ENCODE measurements at regions not wholly inside any gene's neighbourhood (a gene's known extent, or its start where the extent isn't known, plus 50 kb on each side); places are given as distances from the start of the nearest gene placed in this dataset.
"Not testable (repeated sequence)": the region's sequence is repeated elsewhere in the genome, so short reads cannot be mapped to it uniquely, and the experiment has no call there.

DNA sequence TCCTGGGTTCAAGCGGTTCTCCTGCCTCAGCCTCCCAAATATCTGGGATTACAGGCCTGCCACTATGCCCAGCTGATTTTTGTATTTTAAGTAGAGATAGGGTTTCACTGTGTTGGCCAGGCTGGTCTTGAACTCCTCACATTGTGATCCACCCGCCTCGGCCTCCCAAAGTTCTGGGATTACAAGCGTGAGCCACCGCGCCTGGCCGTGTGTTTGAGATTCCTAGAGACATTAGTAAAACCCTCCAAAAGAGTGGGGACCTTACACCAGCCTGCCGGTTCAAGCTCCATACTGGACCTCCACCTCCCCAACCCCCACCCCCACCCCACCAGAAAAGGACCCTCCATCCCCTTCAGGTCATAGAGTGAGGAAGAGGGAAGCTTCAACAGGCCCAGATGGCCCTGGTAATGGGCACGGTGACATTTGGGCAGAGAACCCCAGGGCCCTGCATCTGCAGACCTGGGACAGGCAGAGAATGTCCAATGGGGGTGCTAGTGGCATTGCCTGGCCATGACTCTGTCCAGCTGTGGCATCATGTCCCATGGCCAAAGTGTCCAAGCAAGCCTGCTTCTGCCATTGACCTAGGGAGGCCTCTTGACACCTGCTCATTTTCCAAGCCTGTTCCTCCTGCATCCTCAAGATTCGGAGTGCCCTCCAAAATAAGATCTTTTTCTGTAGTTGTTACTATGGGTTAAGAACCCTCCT lies 108.9 kb upstream of the KLF13 start:
- no peak for DNase-seq (ENCODE audit: low read depth in 1 of 2, low spot score in 1 of 2)

DNA sequence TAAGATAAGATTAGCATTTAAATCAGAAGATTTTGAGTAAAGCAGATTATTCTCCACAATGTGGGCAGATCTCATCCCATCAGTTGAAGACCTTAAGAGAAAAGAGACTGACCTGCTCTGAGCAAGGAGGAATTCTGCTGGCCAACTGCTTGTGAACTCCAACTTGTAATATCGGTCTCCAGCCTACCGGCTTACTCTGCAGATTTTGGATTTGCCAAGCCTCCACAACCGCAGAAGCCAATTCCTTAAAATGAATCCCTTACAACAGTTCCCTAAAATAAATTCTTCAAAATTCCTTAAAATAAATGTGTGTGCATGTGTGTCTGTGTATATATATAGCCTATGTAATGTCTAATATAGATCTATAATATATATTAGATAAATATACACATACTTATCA lies 107.4 kb upstream of the KLF13 start:
- no peak for DNase-seq (ENCODE audit: low read depth in 1 of 2, low spot score in 1 of 2)

DNA sequence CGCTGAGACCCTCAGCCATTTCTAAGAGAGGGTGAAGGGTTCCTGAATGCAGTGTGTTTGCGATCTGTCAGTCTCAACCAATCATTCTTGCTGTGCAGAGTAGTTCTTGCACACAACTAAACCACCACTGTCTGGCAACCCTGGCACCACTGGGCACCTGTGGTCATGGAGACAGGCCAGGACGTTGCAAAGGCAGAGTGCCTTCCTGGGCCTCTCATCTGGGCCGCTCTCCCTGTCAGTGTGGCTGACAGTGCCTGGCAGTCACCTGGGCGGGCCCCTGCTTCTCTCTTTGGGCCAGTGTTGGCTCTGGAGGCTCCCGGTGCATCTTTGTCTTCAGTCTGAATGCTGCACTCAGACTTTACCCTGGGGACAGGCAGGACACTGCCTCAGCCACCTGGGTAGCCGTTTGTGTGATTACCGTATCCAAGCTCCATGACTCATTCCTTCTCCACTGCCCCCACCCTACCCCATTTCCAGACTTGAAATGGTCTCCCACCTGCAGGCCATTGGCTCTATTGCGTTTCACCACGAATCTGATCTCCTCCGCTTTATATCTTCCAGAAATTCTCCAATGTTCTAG lies 104.6 kb upstream of the KLF13 start:
- no peak for DNase-seq (ENCODE audit: low read depth in 1 of 2, low spot score in 1 of 2)

DNA sequence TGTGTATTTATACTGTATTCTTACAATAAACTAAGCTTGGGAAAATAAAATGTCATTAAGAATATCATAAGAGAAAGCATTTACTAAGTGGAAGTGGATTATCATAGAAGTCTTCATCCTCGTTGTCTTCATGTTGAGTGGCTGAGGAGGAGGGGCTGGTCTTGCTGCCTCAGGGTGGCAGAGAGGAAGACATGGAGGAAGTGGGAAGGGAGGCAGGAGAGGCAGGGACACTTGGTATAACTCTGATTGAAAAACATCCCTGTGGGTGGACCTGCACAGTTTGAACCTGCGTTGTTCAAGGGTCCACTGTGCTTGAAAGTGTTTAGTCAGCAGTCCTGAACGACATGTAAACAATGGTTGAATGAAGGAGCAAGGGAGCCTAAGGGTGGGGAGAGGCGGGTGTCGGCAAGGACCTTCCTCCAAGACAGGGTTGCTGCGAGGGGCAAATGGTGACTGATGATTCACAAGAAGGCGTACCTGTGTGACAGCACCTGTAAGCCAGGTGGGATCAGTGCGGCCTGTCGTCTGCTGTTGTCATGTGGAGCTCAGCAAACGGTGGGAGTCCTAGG lies 103.8 kb upstream of the KLF13 start:
- no peak for DNase-seq (ENCODE audit: low read depth in 1 of 2, low spot score in 1 of 2)

DNA sequence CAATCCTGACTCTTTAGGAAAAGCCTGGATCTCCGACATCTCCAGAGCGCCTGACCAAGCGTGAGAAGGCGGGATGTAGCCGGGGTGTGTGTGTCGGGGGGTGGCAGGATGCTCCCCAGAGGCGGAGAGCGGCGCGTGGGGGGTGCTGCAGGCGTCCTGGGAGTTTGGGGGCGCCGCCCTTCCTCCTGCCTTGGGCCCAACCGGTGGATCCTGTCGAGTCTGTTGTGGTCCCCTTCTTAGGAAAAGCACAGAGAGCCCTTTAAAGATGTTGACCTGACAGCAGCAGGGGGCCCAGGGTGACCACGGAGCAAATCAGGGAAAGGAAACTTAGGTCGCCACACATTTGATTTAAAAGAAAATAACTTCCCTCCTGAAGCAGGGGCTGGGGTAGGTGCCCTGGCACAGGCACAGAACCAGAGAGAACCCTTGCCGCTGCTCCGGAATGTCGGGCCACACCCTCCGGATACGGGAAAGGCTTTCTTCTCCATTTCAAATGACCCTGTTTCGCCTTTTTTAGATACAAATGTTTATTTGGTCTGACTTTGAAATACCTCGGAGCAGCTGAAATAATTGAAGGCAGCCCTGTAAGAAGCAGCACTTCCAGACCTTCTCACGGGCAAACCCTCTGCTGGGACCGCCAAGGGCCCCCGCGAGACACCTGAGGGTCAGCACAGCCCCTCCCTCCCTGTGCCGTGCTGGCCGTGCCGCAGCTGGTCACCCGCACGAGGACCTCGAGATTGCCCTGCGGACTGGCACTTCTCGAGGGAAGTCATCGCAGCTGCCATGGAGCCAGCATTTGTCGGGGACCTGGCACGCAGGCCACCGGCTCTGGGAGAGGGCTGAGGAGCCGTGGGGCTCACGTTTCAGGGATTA lies 102.9 kb upstream of the KLF13 start:
- DNase-seq (ENCODE audit: low read depth in 1 of 2, low spot score in 1 of 2): no peak

DNA sequence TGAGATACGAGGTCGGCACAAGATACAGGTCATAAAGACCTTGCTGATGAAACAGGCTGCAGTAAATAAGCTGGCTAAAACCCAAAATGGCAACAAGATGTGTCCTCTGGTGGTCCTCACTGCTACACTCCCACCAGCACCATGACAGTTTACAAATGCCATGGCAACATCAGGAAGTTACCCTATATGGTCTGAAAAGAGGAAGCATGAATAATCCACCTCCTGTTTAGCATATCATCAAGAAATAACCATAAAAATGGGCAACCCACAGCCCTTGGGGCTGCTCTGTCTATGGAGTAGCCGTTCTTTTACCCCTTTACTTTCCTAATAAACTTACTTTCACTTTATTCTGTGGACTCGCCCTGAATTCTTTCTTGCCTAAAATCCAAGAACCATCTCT lies 102.0 kb upstream of the KLF13 start:
- DNase-seq (ENCODE audit: low read depth in 1 of 2, low spot score in 1 of 2): not testable (repeated sequence)

DNA sequence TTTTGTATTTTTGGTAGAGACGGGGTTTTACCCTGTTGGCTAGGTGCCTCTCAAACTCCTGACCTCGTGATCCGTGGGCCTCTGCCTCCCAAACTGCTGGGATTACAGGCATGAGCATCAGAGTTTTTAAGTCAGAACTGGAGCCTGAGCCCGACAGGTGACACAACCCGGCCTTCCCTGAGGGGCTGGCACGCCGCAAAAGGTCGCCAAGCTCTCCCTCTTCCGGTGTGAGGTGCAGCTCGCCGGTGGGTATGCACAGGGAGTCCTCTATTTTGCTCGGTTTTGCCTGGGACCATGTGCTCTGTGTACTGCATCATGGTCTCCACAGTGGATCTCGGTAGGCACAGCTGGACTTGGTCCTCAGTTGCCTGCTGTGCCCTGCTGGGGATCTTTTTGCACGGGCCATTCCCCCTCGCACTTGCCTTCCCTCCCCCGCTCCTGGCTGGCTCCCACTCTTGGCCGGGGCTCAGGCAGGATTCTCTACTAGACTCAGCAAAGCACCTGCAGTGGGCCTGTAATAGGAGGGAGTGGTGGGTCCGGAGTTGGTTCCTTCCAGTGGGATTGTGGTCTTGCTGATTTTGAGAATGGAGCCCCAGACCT lies 101.2 kb upstream of the KLF13 start:
- no peak for DNase-seq (ENCODE audit: low read depth in 1 of 2, low spot score in 1 of 2)

DNA sequence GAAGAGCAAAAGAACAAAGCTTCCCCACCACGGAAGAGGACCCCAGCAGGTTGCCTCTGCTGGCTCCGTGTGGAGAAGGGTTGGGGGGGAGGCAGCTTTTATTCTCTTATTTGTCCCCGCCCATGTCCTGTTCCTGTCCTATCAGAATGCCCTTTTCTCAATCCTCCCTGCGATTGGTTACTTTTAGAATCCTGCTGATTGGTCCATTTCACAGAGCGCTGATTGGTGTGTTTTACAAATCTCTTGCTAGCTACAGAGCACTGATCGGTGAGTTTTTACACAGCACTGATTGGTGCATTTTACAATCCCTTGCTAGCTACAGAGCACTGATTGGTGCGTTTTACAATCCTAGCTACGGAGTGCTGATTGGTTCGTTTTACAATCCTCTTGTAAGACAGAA lies 100.6 kb upstream of the KLF13 start:
- no peak for DNase-seq (ENCODE audit: low read depth in 1 of 2, low spot score in 1 of 2)

DNA sequence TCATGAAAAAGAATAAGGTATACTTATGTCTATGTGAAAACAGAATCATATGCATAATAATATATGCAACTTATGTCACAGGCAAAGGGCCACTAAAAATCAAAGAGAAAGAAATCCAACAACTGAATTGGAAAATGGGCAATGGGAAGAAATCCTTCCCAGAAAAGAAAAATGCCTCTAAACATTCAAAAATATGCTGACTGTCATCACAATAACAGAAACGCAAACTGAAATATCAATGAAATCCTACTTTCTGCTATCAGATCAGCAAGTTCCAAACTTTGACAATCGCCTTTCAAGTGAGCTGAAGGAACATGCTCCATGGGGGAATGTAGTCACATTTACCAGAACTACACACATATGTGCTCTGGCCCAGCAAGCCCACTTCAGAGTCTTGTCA lies 99.4 kb upstream of the KLF13 start:
- no peak for DNase-seq (ENCODE audit: low read depth in 1 of 2, low spot score in 1 of 2)

DNA sequence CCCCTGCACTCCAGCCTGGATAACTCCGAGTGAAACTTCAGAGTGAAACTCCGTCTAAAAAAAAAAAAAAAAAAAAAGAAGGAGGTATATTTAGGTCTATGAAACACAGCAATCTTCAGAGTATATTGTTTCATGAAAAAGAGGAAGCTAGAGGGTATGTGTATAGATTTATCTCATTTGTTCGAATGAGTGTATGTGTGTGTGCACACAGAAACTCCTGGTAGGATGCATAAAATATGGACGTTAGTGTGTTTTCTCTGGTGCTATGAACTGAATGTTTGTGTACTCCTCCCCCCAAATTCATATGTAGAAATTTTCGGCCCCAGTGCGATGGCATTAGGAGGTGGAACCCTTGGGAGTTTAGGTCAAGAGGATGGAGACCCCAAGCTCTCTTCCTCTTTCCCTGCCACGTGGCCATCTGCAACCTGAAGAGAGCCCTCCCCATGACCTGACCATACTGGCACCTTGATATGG lies 98.6 kb upstream of the KLF13 start:
- DNase-seq (ENCODE audit: low read depth in 1 of 2, low spot score in 1 of 2): no peak

DNA sequence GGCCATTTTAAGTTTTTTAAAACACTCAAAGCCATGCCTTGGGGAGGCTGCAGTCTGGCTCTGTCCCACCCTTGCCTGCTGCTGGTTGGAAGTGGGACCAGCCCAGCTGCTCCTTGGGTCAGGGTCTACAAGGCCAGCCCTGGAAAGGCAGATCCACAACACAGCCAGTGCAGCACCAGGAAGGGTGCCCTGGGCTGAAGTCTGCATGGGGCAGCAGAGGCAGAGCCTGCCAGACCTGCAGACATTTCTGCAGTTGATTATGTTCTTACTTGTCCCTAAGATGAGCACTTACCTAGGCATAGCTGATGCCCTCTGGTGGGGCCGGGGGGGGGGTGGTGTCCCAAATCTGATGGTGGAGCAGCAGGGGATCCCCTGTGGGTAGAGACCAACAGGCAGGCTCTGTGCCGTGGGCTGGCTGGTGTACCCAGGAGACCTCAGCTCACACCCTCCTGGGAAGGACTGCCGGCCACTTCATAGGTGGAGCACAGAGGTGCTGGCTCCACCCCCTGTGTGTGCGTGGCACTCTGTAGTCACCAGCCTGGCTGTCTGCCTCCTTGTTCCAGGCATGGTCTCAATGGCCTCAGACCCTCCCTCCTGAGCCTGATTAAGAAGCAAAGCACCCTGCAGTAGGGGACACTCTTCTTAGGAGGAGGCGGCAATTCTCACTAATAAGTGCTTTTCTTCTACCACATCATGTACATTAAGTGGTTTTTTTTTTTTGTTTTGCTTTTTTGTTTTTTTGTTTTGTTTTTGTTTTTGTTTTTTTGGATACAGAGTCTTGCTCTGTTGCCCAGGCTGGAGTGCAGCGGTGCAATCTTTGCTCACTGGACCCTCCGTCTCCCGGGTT lies 97.4 kb upstream of the KLF13 start:
- DNase-seq (ENCODE audit: low read depth in 1 of 2, low spot score in 1 of 2): no peak

DNA sequence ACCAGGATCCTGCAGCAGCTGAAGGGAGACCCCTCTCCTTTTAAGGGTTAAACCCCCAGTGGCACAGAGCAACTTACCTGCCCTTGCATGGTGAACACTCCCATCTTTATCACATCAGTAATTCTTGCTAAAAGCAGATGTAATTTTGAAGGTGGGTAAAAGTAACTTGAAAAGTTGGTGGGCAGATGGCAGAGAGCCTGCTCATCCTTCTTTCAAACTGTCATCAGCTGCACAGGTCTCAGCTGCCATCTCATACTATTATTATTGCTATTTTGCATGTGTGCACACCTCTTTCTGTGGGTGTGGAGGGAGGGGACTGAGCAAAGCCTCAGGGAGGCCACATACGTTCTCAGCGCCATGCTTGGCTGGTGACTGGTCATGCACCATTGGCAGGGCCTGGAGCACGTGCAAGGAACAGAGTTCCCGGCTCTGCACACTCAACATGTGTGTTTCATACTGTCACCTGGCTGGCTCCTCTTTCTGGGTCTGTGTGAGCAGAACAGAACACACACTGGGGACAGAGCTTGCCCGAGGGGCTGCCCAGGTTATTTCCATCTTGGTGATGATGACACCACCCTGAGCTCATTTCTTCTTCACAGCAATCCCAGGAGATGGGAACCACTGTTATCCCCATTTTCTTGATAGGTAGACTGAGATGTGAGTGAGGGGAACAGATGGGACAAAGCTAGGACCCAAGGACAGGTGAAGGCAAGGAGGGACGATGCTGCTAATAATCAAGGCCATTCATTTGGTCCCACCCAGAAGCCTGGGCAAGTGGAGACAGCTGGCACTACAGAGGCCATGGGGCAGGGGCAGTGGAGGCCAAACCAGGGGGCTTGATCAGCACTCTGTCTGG lies 95.8 kb upstream of the KLF13 start:
- no peak for DNase-seq (ENCODE audit: low read depth in 1 of 2, low spot score in 1 of 2)

DNA sequence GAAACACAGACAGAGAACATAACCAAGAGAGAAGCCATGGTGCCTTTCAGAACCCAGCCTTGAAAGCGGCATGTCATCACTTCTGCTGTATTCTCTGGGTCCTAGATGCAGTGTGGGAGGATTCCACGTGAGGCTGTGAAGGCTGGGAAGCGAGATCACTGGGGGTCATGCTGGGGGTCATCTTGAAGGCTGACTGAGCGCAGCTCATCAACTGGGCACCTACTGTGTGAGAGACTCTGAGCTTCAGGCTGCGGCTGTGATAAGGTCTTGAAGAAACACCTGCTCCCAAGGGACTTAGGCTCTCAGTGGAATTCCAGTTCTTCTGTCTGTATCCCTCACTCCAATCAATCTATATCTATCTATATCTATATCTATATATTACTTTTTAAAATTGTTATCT lies 91.8 kb upstream of the KLF13 start:
- DNase-seq (ENCODE audit: low read depth in 1 of 2, low spot score in 1 of 2): no peak

DNA sequence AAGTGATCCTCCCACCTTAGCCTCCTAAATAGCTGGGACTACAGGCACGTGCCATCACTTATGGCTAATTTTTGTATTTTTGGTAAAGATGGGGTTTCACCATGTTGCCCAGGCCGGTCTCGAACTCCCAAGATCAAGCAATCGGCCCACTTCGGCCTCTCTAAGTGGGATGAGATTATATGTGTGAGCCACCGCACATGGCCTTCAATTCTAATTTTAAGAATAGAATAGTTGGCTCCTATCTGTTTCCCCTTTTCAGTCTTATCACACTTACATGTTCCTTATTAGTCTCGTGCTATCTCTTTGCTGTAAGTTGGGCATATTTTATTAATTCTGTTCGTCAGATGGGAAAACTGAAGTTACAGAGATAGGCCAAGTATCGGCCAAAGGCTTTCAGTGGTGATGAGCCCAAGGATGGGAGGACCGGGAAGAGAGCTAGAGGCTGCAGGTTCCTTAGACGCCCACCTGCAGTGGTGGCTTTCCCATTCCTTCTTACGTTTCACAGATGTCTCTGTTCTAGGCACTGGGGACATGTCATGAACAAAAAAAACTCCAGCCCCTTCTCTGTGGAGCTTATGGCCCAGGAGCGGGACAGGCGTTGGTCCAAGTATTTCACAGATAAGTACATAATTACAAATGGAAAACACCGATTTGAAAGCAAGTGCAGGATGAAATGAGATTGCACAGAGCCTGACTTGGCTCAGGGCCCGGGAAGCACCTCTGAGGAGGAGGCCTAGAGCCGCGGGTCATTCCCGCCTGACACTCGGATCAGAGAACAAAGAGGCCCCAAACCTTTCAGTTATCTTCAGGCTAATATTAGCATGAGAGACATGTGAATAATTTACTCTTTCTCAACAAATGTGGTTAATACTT lies 91.1 kb upstream of the KLF13 start:
- DNase-seq (ENCODE audit: low read depth in 1 of 2, low spot score in 1 of 2): no peak

DNA sequence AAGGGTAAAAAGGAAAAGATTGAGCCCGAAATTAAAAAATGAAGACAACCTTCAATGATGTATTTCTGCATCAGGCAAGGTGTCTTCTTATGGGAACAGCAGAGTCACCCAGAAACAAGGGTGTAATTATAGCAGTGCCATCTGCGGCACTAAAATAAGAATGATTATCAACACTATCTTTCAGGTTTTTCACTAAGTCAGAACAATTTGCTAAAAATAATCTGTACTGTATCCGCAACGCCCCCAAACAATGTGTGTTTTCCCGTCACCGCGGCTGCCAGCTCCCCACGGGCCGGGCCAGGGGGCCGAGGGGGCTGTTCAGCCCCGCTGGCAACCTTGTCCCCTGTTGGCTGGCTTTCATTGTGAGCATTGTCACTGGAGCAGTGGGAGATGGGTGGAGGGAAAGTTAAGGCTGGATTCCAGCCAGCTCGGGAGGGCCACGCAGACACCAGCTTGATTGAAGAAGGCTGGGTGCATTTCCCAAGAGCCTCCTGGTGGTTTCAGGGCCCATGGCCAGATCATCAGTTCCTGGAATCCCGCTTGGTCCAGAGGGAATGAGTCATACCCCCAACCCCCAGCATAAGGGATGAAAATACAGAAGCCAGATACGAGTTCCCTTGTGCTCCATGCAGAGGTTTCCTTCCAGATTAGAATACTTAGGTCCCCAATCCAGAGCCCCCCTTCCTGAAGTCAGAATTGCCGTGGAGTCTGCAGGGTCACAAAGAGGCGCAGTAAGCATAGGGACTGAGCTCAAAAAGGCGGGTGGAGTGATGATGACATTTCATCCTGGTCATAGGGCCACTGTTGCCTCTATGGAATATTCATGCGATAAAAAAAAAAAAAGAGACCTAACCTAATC lies 90.2 kb upstream of the KLF13 start:
- no peak for DNase-seq (ENCODE audit: low read depth in 1 of 2, low spot score in 1 of 2)

DNA sequence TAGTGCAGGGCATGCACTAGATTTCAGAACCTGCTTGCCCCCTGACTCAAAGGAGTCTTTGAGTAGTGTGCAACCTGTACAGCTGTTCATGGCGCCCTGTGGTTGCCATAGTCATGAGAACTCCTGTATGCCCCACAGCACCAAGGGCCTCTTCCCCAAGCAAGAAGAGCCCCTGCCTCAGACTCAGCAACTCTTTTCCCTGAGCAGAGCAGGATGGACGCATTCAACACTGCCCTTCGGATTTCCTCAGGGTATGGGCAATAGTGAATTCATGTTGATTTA lies 89.7 kb upstream of the KLF13 start:
- DNase-seq (ENCODE audit: low read depth in 1 of 2, low spot score in 1 of 2): no peak

DNA sequence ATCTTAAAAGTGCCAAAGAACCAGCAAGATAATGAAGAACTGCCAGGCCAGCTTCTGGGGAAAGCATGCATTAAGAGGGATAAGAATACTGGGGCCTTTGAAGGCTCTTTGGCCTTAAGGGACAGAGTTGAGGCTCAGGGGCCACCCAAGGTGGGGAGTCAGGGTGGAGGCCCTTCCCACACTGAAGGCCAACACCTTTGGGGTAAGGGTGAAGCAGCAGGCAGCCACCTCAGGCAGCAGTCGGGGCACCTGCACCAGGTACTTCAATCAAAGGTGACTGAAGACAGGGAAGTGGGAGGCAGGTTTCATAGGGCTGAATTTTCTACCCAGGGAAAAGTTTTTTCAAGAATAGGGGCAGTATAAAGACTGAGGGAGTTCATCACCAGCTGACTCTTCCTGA lies 87.7 kb upstream of the KLF13 start:
- no peak for DNase-seq (ENCODE audit: low read depth in 1 of 2, low spot score in 1 of 2)

DNA sequence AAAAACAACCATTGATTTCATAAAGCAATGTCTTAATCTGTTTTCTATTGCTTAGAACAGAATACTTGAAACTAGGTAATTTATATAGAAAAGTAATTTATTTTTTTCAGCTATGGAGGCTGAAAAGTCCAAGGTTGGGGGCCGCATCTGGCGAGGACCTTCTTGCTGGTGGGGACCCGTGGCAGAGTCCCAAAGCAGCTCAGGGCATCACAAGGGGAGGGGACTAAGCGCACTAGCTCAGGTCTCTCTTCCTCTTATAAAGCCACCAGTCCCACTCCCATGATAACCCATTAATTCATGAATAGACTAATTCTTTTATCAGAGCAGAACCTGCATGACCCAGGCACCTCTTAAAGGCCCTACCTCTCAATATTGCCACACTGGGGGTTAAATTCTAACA lies 87.2 kb upstream of the KLF13 start:
- DNase-seq (ENCODE audit: low read depth in 1 of 2, low spot score in 1 of 2): no peak
